Epithelial cell of esophagus (primary cell): ENCODE measurements at regions not wholly inside any gene's neighbourhood (a gene's known extent, or its start where the extent isn't known, plus 50 kb on each side); places are given as distances from the start of the nearest gene placed in this dataset.

Experiments
- DNase-seq: peaks from one replicate; pipeline ENCODE4 v3.0.0; 2010; ENCODE audit warnings: low read depth
- H3K4me3 ChIP-seq: 2 replicates; pipeline ENCODE4 v1.5.1; 2011; ENCODE audit warnings: mild to moderate bottlenecking, low read length, control low read depth
- TF ChIP-seq, protein P1 (sequence below): IDR thresholded peaks from 2 replicates; pipeline ENCODE4 v1.5.1; 2011; ENCODE audit warnings: low read depth, mild to moderate bottlenecking, low read length, control low read depth, inconsistent platforms; ENCODE audit not compliant: insufficient read depth; ENCODE audit errors: missing control alignments

DNA sequence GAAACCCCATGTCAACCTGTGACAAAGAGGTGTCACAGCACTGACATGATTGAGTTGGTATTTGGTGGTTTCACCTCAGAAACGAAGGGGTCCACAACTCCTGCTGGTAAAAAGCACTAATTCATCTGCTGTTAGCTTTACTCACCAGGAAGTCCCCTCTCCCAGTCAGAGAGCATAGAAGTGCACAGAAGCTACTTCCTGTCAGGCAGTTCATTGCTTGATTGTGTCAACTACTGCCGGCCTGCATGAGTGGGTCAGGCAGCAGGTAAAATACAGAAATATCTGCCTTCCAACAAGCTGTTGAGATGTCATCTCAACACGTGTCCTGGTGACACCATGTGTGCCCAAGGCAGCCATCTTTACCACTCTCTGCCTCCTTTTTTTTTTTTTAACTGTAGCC is 596.6 kb upstream of the NR2F2 start:
- TF ChIP-seq, protein P1, sequence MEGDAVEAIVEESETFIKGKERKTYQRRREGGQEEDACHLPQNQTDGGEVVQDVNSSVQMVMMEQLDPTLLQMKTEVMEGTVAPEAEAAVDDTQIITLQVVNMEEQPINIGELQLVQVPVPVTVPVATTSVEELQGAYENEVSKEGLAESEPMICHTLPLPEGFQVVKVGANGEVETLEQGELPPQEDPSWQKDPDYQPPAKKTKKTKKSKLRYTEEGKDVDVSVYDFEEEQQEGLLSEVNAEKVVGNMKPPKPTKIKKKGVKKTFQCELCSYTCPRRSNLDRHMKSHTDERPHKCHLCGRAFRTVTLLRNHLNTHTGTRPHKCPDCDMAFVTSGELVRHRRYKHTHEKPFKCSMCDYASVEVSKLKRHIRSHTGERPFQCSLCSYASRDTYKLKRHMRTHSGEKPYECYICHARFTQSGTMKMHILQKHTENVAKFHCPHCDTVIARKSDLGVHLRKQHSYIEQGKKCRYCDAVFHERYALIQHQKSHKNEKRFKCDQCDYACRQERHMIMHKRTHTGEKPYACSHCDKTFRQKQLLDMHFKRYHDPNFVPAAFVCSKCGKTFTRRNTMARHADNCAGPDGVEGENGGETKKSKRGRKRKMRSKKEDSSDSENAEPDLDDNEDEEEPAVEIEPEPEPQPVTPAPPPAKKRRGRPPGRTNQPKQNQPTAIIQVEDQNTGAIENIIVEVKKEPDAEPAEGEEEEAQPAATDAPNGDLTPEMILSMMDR: no peak
- DNase-seq: no peak

DNA sequence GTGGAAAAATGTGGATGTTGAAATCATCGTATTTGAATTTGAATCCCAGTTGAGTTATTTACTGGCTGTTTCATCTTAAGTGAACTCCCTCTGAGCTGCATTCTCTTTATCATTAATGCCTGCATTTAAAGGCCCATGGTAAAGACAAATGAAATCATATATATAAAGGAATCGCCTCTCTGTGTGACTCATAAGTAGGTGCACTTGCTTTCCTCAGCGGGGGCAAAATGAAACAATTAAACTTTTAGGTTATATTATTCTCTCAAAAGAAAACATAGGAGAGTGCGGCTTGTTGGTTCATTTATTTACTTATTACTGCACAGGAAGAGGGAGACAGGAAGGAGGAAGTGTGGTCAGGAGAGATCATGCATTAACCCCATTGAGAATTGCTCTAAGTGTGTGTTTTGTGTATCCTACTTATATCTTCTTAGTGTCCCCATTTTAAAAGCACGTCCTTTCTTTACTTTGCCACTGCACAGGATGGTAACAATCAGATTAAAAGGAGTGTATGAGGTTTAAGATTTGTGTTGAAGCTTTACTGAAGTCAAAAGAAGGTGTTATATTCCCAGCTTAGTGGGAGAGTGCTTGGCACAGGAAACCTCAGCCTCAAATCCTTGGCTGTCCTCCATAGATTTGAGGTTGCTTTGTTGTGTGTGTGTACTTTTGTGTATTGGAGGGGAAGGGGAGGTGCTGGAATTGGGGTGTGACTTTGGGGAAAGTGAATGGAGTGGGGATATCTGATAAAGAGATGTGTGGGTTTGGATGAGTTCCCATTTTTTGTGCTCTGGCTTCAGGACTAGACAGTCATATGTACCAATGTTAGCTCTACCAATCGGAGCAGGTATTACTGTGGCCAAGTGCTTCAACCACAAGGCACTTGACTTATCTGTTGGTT is 595.8 kb upstream of the NR2F2 start:
- TF ChIP-seq, protein P1: no peak
- H3K4me3 ChIP-seq: no peak overlapping the region
- peak; percentile 12 for DNase-seq

More for the DNA sequence above, 596.6 kb upstream of the NR2F2 start:
- no peak overlapping the region for H3K4me3 ChIP-seq

DNA sequence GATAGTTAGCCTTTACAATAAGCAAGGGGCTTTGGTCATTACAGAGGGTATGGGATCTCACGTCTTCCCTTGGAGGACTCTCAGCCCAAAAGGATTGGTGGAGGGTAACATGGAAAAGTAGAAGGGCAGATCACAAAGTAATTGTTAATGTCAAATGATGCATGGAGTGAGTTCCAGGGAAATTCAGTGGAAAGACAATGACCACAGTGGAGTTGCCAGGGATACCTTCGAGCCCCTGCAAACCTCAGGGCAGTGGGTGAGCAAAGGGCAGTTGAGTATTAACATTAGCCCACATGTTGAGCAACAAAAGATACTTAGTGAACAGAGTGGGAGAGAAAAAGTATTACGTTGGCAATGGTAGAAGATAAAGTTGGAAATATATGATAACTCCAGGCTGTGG is 593.4 kb upstream of the NR2F2 start:
- no peak for DNase-seq
- TF ChIP-seq, protein P1: no peak
- H3K4me3 ChIP-seq: no peak overlapping the region

DNA sequence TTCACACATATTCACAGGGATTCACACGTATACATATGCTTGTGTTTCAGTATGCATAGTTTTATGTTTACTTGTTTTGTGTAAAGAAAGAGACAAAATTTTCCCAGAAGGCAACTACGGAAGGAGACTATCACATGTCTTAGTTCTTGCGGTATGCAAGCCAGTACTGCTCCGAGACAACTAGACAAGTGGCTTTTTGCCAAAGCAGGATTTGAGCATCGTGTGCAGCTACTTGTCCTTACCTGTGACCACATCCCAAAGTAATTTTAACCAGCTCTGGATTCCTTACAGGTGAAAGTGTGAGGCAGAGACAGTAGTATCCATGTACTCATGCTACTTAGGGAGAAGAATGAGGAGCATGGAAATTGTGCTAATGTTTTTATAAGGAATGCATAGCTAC is 591.4 kb upstream of the NR2F2 start:
- TF ChIP-seq, protein P1: no peak
- peak; percentile 97 for DNase-seq
- no peak overlapping the region for H3K4me3 ChIP-seq

DNA sequence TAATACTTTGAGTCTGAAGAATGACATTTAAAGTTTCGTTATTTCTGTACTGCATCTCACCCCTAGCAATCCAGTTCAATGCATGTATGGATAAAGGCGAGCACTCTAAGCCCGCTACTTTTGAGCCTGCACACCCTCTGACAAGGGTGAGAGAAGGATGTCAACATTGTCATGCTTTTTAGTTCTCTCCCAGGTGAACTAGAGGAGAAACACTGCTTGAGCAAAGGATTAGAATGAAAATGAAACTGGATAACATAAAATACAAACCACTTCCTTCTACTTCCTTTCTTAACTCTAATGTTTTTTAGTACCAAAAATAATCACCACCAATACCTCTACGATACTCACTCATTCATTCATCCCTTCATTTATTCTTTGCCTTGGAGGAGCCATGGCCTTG is 588.7 kb upstream of the NR2F2 start:
- no peak overlapping the region for H3K4me3 ChIP-seq
- TF ChIP-seq, protein P1: no peak
- DNase-seq: no peak

DNA sequence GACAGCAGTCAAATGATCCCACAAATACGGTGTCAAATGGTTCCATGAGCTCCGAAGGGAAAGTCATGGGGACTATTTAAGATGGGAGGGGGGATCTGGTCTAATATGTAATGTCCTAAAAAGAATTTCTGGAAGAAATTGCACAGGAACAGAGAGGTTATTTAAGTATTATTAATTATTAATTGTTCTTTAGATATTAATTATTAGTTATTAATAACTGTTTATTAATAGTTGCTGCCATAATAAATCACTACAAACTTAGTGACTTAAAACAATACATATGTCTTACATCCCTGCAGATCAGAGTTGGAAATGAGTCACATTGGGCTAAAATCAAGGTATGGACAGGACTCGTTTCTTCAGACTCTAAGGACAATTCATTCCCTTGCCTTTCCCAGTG is 588.2 kb upstream of the NR2F2 start:
- no peak overlapping the region for H3K4me3 ChIP-seq
- no peak for DNase-seq
- TF ChIP-seq, protein P1: no peak

DNA sequence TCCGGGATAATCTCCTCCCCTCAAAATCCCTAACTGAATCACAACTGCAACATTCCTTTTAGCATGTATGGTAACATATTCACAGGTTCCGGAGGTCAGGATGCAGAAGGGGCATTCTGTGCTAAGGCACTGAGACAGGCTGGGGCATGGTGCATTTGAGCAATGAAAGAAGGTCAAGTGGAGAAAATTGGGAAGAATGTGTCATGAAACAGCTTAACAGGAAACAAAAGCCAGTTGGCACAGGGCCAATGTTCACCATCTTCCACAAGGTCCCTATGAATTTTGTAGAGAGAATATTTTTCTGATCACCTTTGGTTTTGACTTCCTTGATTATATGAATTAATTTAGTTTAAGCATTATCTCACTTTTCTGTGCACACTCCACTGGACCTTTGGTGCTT is 587.7 kb upstream of the NR2F2 start:
- TF ChIP-seq, protein P1: no peak
- DNase-seq: peak; percentile 63

More for the DNA sequence above, 587.7 kb upstream of the NR2F2 start:
- H3K4me3 ChIP-seq: no peak overlapping the region
